GM23248 (cell line): ENCODE measurements at regions not wholly inside any gene's neighbourhood (a gene's known extent, or its start where the extent isn't known, plus 50 kb on each side); places are given as distances from the start of the nearest gene placed in this dataset.

Experiments used
- EZH2 ChIP-seq: fragments of 200-600 bp; sonication (generic); IDR thresholded peaks from 2 replicates; pipeline ENCODE4 v1.6.1; 2018; ENCODE audit warnings: antibody characterized with exemption, mild to moderate bottlenecking; ENCODE audit not compliant: insufficient read depth, poor library complexity, severe bottlenecking
- EZH2phosphoT487 ChIP-seq: fragments of 200-600 bp; sonication (generic); IDR thresholded peaks from 2 replicates; pipeline ENCODE4 v1.6.1; 2018; ENCODE audit warnings: antibody characterized with exemption, moderate library complexity, mild to moderate bottlenecking, low read depth; ENCODE audit not compliant: insufficient read depth

DNA sequence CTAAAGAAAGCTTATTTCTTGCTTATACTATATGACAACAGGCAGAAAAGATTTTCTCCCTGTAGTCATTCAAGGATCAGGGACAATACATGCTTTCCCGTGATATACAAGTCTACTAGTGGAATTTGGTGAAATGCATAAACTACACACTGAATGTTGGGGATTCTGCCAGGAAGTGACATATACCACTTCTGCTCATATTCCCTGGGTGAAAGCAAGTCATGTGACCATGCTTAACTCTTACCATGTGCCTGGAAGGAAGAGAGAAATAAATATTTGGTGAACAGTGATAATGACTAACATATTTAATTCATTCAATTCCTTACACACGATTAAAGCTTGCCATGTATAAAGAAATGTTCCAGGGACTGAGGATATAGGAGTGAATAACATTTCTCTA lies 534.6 kb downstream of the PPARGC1A start:
- TF ChIP-seq EZH2, result no peak
- no peak for TF ChIP-seq EZH2phosphoT487
